DMS153 treated with DMSO at 0.1 percent for 48 hours (cell line): ENCODE measurements at regions not wholly inside any gene's neighbourhood (a gene's known extent, or its start where the extent isn't known, plus 50 kb on each side); places are given as distances from the start of the nearest gene placed in this dataset.
"Not testable (repeated sequence)": the region's sequence is repeated elsewhere in the genome, so short reads cannot be mapped to it uniquely, and the experiment has no call there.

Experiments
- DNase-seq: peaks from one replicate; lab custom pipeline; 2025; ENCODE audit not compliant: unreplicated experiment; lab: John Stamatoyannopoulos, UW

GRCh38 chr14:86780876-86781510, 1212.0 kb downstream of the GALC start:
- DNase-seq, result no peak

GRCh38 chr14:86780461-86780860, 1212.5 kb downstream of the GALC start:
- no peak for DNase-seq

GRCh38 chr14:86779416-86779815, 1213.6 kb downstream of the GALC start:
- DNase-seq, result no peak

GRCh38 chr14:86777963-86778602, 1214.9 kb downstream of the GALC start:
- no peak for DNase-seq

- DNase-seq, result not testable (repeated sequence)
Measured at GRCh38 chr14:86775896-86776295, 1217.1 kb downstream of the GALC start.

- DNase-seq, result no peak
Measured at GRCh38 chr14:86774916-86775315, 1218.1 kb downstream of the GALC start.

- DNase-seq, result no peak
Measured at GRCh38 chr14:86772075-86772474, 1220.9 kb downstream of the GALC start.

- DNase-seq, result no peak
Measured at GRCh38 chr14:86770186-86770585, 1222.8 kb downstream of the GALC start.

- no peak for DNase-seq
Measured at GRCh38 chr14:86766469-86766868, 1226.5 kb downstream of the GALC start.

GRCh38 chr14:86761611-86762010, 1231.4 kb downstream of the GALC start:
- DNase-seq, result no peak

GRCh38 chr14:86756521-86757190, 1226.7 kb downstream of the FLRT2 start:
- no peak for DNase-seq

- DNase-seq, result not testable (repeated sequence)
Measured at GRCh38 chr14:86750488-86750887, 1220.5 kb downstream of the FLRT2 start.

GRCh38 chr14:86739761-86740160, 1209.8 kb downstream of the FLRT2 start:
- DNase-seq, result no peak

GRCh38 chr14:86731427-86731826, 1201.5 kb downstream of the FLRT2 start:
- not testable (repeated sequence) for DNase-seq

GRCh38 chr14:86723254-86723624, 1193.3 kb downstream of the FLRT2 start:
- no peak for DNase-seq

GRCh38 chr14:86722612-86723253, 1192.8 kb downstream of the FLRT2 start:
- no peak for DNase-seq

- DNase-seq, result no peak
Measured at GRCh38 chr14:86714575-86714974, 1184.6 kb downstream of the FLRT2 start.

GRCh38 chr14:86714153-86714552, 1184.2 kb downstream of the FLRT2 start:
- DNase-seq, result no peak

GRCh38 chr14:86712727-86713126, 1182.8 kb downstream of the FLRT2 start:
- DNase-seq, result no peak

GRCh38 chr14:86712176-86712575, 1182.2 kb downstream of the FLRT2 start:
- no peak for DNase-seq

GRCh38 chr14:86708846-86709339, 1178.9 kb downstream of the FLRT2 start:
- no peak for DNase-seq

- no peak for DNase-seq
Measured at GRCh38 chr14:86707071-86707470, 1177.1 kb downstream of the FLRT2 start.
